Mesenchymal stem cell (in vitro differentiated cells and primary cell): ENCODE measurements at regions not wholly inside any gene's neighbourhood (a gene's known extent, or its start where the extent isn't known, plus 50 kb on each side); places are given as distances from the start of the nearest gene placed in this dataset.

ENCODE experiments used
- DNase-seq: peaks from one replicate; pipeline ENCODE4 v3.0.0-alpha.2; 2013
- H2AFZ ChIP-seq: one replicate; pipeline ENCODE4 v1.6.1; 2013; ENCODE audit warnings: low read depth, mild to moderate bottlenecking, control low read depth, inconsistent platforms, low read length, moderate library complexity
- H2AK5ac ChIP-seq: 2 replicates; pipeline ENCODE4 v1.6.1; 2013; ENCODE audit warnings: low read length, moderate library complexity, mild to moderate bottlenecking, inconsistent platforms; ENCODE audit not compliant: severe bottlenecking
- H2BK120ac ChIP-seq: one replicate; pipeline ENCODE4 v1.6.1; 2013; ENCODE audit warnings: low read depth, mild to moderate bottlenecking, inconsistent platforms, low read length, moderate library complexity
- H2BK12ac ChIP-seq, 2 experiments: one replicate each; pipeline ENCODE4 v1.6.1; 2013; ENCODE audit warnings: inconsistent platforms in 2 of 2, low read length in 2 of 2, mild to moderate bottlenecking in 2 of 2, moderate library complexity in 2 of 2, control low read depth in 1 of 2
- H2BK15ac ChIP-seq: one replicate; pipeline ENCODE4 v1.6.1; 2013; ENCODE audit warnings: mild to moderate bottlenecking, low read depth, inconsistent platforms; ENCODE audit not compliant: poor library complexity, severe bottlenecking
- H2BK5ac ChIP-seq: 2 replicates; pipeline ENCODE4 v1.6.1; 2013; ENCODE audit warnings: low read depth, mild to moderate bottlenecking, low read length, control low read depth, inconsistent platforms; ENCODE audit not compliant: poor library complexity, severe bottlenecking
- H3K14ac ChIP-seq, 2 experiments: one replicate each; pipeline ENCODE4 v1.6.1; 2013; ENCODE audit warnings: inconsistent platforms in 2 of 2, low read length in 2 of 2, control low read depth in 1 of 2, mild to moderate bottlenecking in 1 of 2, moderate library complexity in 1 of 2
- H3K18ac ChIP-seq, 2 experiments: one replicate each; pipeline ENCODE4 v1.6.1; 2013; ENCODE audit warnings: inconsistent platforms in 2 of 2, low read length in 2 of 2, control low read depth in 1 of 2, low read depth in 1 of 2, mild to moderate bottlenecking in 1 of 2
- H3K23ac ChIP-seq, 2 experiments: one replicate each; pipeline ENCODE4 v1.6.1; 2013; ENCODE audit warnings: inconsistent platforms in 2 of 2, low read length in 2 of 2, mild to moderate bottlenecking in 2 of 2, moderate library complexity in 2 of 2, control low read depth in 1 of 2
- H3K27ac ChIP-seq: 2 replicates; pipeline ENCODE4 v1.5.1; 2013; ENCODE audit warnings: mild to moderate bottlenecking, moderate library complexity, low read length, control low read depth, inconsistent platforms; ENCODE audit not compliant: poor library complexity, severe bottlenecking
- H3K27me3 ChIP-seq, 2 experiments: 2 replicates each; pipeline versions ENCODE4 v1.6.1 to v1.7.0; 2013; ENCODE audit warnings: low read length in 2 of 2, mild to moderate bottlenecking in 2 of 2, moderate library complexity in 2 of 2, control low read depth in 1 of 2, inconsistent platforms in 1 of 2; ENCODE audit not compliant: control insufficient read depth in 1 of 2, insufficient read depth in 1 of 2
- H3K36me3 ChIP-seq, 2 experiments: 2 replicates each; pipeline versions ENCODE4 v1.6.1 to v1.7.0; 2013; ENCODE audit warnings: low read length in 2 of 2, control low read depth in 1 of 2, inconsistent platforms in 1 of 2, low read depth in 1 of 2, mild to moderate bottlenecking in 1 of 2; ENCODE audit not compliant: insufficient read depth in 2 of 2, control insufficient read depth in 1 of 2
- H3K4ac ChIP-seq, 2 experiments: one replicate each; pipeline ENCODE4 v1.6.1; 2013; ENCODE audit warnings: inconsistent platforms in 2 of 2, low read length in 2 of 2, mild to moderate bottlenecking in 2 of 2, moderate library complexity in 2 of 2, control low read depth in 1 of 2, low read depth in 1 of 2
- H3K4me1 ChIP-seq: 2 replicates; pipeline ENCODE4 v1.6.1; 2013; ENCODE audit warnings: low read depth, low read length, control low read depth; ENCODE audit not compliant: control insufficient read depth, insufficient read depth
- H3K4me2 ChIP-seq: 2 replicates; pipeline ENCODE4 v1.6.1; 2013; ENCODE audit warnings: low read length, mild to moderate bottlenecking, inconsistent platforms; ENCODE audit not compliant: poor library complexity, severe bottlenecking
- H3K4me3 ChIP-seq, 2 experiments: 2 replicates each; pipeline versions ENCODE4 v1.5.1 to v1.7.0; 2013; ENCODE audit warnings: low read length in 2 of 2, mild to moderate bottlenecking in 2 of 2, control low read depth in 1 of 2, low read depth in 1 of 2; ENCODE audit not compliant: insufficient read depth in 1 of 2
- H3K79me1 ChIP-seq: replicated peaks from 2 replicates; pipeline ENCODE4 v1.6.1; 2013; ENCODE audit warnings: mild to moderate bottlenecking, control low read depth, low read length, inconsistent platforms; ENCODE audit not compliant: poor library complexity, severe bottlenecking
- H3K9ac ChIP-seq: 2 replicates; pipeline ENCODE4 v1.7.0; 2013; ENCODE audit warnings: mild to moderate bottlenecking, low read length, moderate library complexity
- H3K9me3 ChIP-seq: 2 replicates; pipeline ENCODE4 v1.7.0; 2013; ENCODE audit warnings: mild to moderate bottlenecking, low read length; ENCODE audit not compliant: control insufficient read depth
- H4K8ac ChIP-seq: one replicate; pipeline ENCODE4 v1.6.1; 2013; ENCODE audit warnings: inconsistent platforms, mild to moderate bottlenecking, low read length, moderate library complexity
- H4K91ac ChIP-seq: one replicate; pipeline ENCODE4 v1.6.1; 2013; ENCODE audit warnings: mild to moderate bottlenecking, low read length, inconsistent platforms
- WGBS: methylation state at CpG from one replicate; pipeline ENCODE4 v1.1.7; 2013; ENCODE audit warnings: mixed read lengths; 5-methylcytosine and 5-hydroxymethylcytosine counted together

DNA sequence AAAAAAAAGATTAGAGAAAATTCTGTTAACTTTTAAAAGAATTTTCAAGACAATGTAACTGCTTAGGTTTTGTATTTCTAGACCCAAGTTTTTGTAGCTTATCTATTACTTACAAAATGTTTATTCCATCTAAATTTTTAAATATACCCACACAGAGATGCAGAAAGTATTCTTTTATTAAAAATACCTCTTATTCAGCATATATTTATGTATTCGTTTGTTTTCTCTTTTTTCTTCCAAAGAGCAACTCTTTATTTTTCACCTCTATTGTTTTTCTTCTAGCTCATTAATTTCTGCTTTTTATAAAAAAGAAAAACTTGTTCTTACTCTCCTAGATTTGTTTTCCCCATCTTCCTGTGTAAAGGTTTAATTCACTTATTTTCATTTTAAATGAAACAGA, 180.3 kb downstream of the ZDHHC21 start:
- WGBS = no CpG with 5 or more reads among the region's 1 CpG
- H4K91ac ChIP-seq = no peak overlapping the region
- H2AK5ac ChIP-seq = no peak overlapping the region
- H3K4me2 ChIP-seq = no peak overlapping the region
- H2AFZ ChIP-seq = no peak overlapping the region
- no peak overlapping the region for H2BK15ac ChIP-seq
- H3K4me1 ChIP-seq = no peaks in the 10 kb centered on the region
- H2BK120ac ChIP-seq = no peak overlapping the region
- no peak for DNase-seq
- no peak overlapping the region for H3K27ac ChIP-seq
- H3K4ac ChIP-seq = no peak overlapping the region
- H3K9ac ChIP-seq = no peak overlapping the region
- no peaks in the 10 kb centered on the region for H3K79me1 ChIP-seq
- H2BK5ac ChIP-seq = no peak overlapping the region
- H3K14ac ChIP-seq = no peak overlapping the region
- no peak overlapping the region for H2BK12ac ChIP-seq
- no peaks in the 10 kb centered on the region for H3K9me3 ChIP-seq
- no peak overlapping the region for H3K23ac ChIP-seq
- no peak overlapping the region for H3K4me3 ChIP-seq
- H3K36me3 ChIP-seq = no peaks in the 10 kb centered on the region
- no peak overlapping the region for H4K8ac ChIP-seq
- H3K18ac ChIP-seq = no peak overlapping the region
- no peaks in the 10 kb centered on the region for H3K27me3 ChIP-seq

DNA sequence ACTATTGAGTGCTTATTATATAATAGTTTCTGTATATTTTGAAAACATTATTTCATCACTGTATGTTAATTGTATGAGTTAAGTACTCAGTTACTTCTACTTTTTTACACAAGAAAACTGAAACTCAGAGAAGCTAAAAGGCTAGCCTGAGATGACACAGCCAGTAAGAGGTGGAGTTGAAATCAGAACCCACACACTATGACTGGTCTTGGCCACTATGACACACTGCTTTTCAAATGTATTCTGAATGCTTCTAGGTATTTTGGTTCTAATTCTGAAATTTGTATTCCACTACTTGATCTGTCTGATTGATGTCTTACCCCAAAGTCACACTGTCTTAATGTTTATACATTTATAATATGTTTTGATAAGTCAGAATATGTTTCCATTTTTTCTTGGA, 181.8 kb downstream of the ZDHHC21 start:
- no peaks in the 10 kb centered on the region for H3K27me3 ChIP-seq
- H3K14ac ChIP-seq = no peak overlapping the region
- H3K4me2 ChIP-seq = no peak overlapping the region
- H3K36me3 ChIP-seq = no peaks in the 10 kb centered on the region
- H2AK5ac ChIP-seq = no peak overlapping the region
- no peak overlapping the region for H2BK5ac ChIP-seq
- no peaks in the 10 kb centered on the region for H3K9me3 ChIP-seq
- H2BK15ac ChIP-seq = no peak overlapping the region
- H3K9ac ChIP-seq = no peak overlapping the region
- H3K4ac ChIP-seq = no peak overlapping the region
- H3K27ac ChIP-seq = no peak overlapping the region
- no peak overlapping the region for H3K23ac ChIP-seq
- no peaks in the 10 kb centered on the region for H3K4me1 ChIP-seq
- H4K91ac ChIP-seq = no peak overlapping the region
- H2BK120ac ChIP-seq = no peak overlapping the region
- DNase-seq = no peak
- H4K8ac ChIP-seq = no peak overlapping the region
- H3K4me3 ChIP-seq = no peak overlapping the region
- H3K79me1 ChIP-seq = no peaks in the 10 kb centered on the region
- no peak overlapping the region for H2BK12ac ChIP-seq
- no peak overlapping the region for H2AFZ ChIP-seq
- no peak overlapping the region for H3K18ac ChIP-seq

DNA sequence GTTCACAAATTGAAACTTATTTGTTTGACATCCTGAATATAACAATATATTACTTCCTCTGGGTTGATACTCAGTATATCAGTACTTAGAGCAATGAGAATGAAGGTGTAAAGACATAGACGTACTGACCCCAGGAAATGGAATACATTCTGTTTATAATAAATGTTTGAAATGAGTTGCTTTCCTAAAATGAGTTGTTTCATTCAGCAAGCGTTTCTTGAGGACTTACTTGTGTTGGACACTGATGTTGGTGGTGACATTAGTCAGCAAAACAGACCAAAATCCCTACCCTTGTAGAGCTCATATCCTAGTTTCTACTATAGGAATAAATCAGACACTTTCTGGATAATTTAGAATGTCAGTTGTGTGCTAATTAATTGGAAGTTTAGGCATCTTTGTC, 184.3 kb downstream of the ZDHHC21 start:
- no peak overlapping the region for H3K4ac ChIP-seq
- H2BK5ac ChIP-seq = no peak overlapping the region
- WGBS = 78% methylated on average over 1 of the region's 2 CpGs
- H3K9ac ChIP-seq = no peak overlapping the region
- H3K18ac ChIP-seq = no peak overlapping the region
- H3K79me1 ChIP-seq = no peaks in the 10 kb centered on the region
- H3K14ac ChIP-seq = no peak overlapping the region
- no peaks in the 10 kb centered on the region for H3K36me3 ChIP-seq
- no peak overlapping the region for H3K23ac ChIP-seq
- H4K91ac ChIP-seq = no peak overlapping the region
- no peak overlapping the region for H2BK12ac ChIP-seq
- H2BK120ac ChIP-seq = no peak overlapping the region
- no peak overlapping the region for H2AFZ ChIP-seq
- H3K4me1 ChIP-seq = no peaks in the 10 kb centered on the region
- no peak overlapping the region for H2AK5ac ChIP-seq
- H3K27ac ChIP-seq = no peak overlapping the region
- no peak overlapping the region for H4K8ac ChIP-seq
- H3K4me2 ChIP-seq = no peak overlapping the region
- no peak for DNase-seq
- H2BK15ac ChIP-seq = no peak overlapping the region
- H3K27me3 ChIP-seq = no peaks in the 10 kb centered on the region
- no peak overlapping the region for H3K4me3 ChIP-seq
- no peaks in the 10 kb centered on the region for H3K9me3 ChIP-seq

DNA sequence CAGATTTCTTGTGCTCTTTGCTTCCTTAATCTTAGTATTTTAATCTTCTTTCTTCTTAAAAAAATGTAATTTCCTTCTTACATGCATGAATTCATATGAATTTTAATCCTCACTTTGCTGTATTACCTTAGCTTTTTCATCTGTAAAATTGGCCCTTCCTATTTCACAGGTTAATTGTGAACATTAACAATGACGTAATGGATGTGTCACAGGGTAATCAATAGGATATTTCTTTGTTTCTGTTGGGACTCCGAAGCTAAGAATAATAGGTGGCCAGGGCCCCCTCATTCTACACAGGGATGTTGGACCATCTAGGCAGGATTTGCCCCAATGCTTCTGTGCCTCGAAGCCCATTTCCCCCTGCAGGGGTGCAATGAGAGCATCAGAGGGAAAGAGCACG, 187.4 kb upstream of the NFIB start:
- no peak overlapping the region for H3K4ac ChIP-seq
- no peak for DNase-seq
- no peak overlapping the region for H3K4me3 ChIP-seq
- no peak overlapping the region for H3K14ac ChIP-seq
- H4K91ac ChIP-seq = no peak overlapping the region
- no peak overlapping the region for H2BK15ac ChIP-seq
- H2AK5ac ChIP-seq = no peak overlapping the region
- H3K23ac ChIP-seq = no peak overlapping the region
- H3K9me3 ChIP-seq = no peaks in the 10 kb centered on the region
- H3K27me3 ChIP-seq = peaks cover 3 to 34% of the 10 kb centered on the region in 2 experiments
- H2AFZ ChIP-seq = no peak overlapping the region
- H3K4me2 ChIP-seq = no peak overlapping the region
- H2BK12ac ChIP-seq = no peak overlapping the region
- no peaks in the 10 kb centered on the region for H3K36me3 ChIP-seq
- no peak overlapping the region for H3K9ac ChIP-seq
- 86% methylated on average over 2 of the region's 4 CpGs for WGBS
- H3K27ac ChIP-seq = no peak overlapping the region
- H3K4me1 ChIP-seq = no peaks in the 10 kb centered on the region
- H2BK120ac ChIP-seq = no peak overlapping the region
- no peak overlapping the region for H3K18ac ChIP-seq
- H4K8ac ChIP-seq = no peak overlapping the region
- H3K79me1 ChIP-seq = no peaks in the 10 kb centered on the region
- no peak overlapping the region for H2BK5ac ChIP-seq
